Activated CD8-positive, alpha-beta memory T cell treated with anti-CD3 and anti-CD28 coated beads, Interleukin-2, amount 50 U/mL, for 4 hours (primary cell): ENCODE measurements at regions not wholly inside any gene's neighbourhood (a gene's known extent, or its start where the extent isn't known, plus 50 kb on each side); places are given as distances from the start of the nearest gene placed in this dataset.

ENCODE experiments used
- DNase-seq: peaks from one replicate; pipeline ENCODE4 v3.0.0-alpha.2; 2020

GRCh38 chr2:205860885-205861284, 178.6 kb downstream of the NRP2 start:
- DNase-seq = no peak

- no peak for DNase-seq
These were observed 177.9 kb downstream of the NRP2 start for GRCh38 chr2:205860181-205860580.

GRCh38 chr2:205858881-205859441, 176.7 kb downstream of the NRP2 start:
- DNase-seq = no peak

GRCh38 chr2:205858275-205858674, 176.0 kb downstream of the NRP2 start:
- DNase-seq = no peak

- no peak for DNase-seq
These were observed 175.4 kb downstream of the NRP2 start for GRCh38 chr2:205857520-205858237.

GRCh38 chr2:205852457-205852856, 170.2 kb downstream of the NRP2 start:
- DNase-seq = no peak

- no peak for DNase-seq
These were observed 168.3 kb downstream of the NRP2 start for GRCh38 chr2:205850611-205851010.

- DNase-seq = no peak
These were observed 167.8 kb downstream of the NRP2 start for GRCh38 chr2:205850132-205850531.

- no peak for DNase-seq
These were observed 166.8 kb downstream of the NRP2 start for GRCh38 chr2:205849136-205849535.

- DNase-seq = no peak
These were observed 166.3 kb downstream of the NRP2 start for GRCh38 chr2:205848601-205849000.
